Astrocyte (in vitro differentiated cells and primary cell): ENCODE measurements at regions not wholly inside any gene's neighbourhood (a gene's known extent, or its start where the extent isn't known, plus 50 kb on each side); places are given as distances from the start of the nearest gene placed in this dataset.
"Not testable (repeated sequence)": the region's sequence is repeated elsewhere in the genome, so short reads cannot be mapped to it uniquely, and the experiment has no call there.

ENCODE experiments used
- CTCF ChIP-seq: IDR thresholded peaks from 2 replicates; pipeline ENCODE4 v1.5.1; 2011; ENCODE audit warnings: low read depth, mild to moderate bottlenecking, inconsistent platforms, low read length, moderate library complexity; ENCODE audit not compliant: insufficient read depth
- EZH2 ChIP-seq: IDR thresholded peaks from 2 replicates; pipeline ENCODE4 v1.6.1; 2012; ENCODE audit warnings: mild to moderate bottlenecking, low read length, inconsistent platforms; ENCODE audit not compliant: insufficient read depth

GRCh38 chr3:130184152-130185024 lies 102.8 kb downstream of the ALG1L2 start:
- not testable (repeated sequence) for TF ChIP-seq CTCF, EZH2
